Fibroblast of skin of left quadriceps (primary cell): ENCODE measurements at regions not wholly inside any gene's neighbourhood (a gene's known extent, or its start where the extent isn't known, plus 50 kb on each side); places are given as distances from the start of the nearest gene placed in this dataset.
"Not testable (repeated sequence)": the region's sequence is repeated elsewhere in the genome, so short reads cannot be mapped to it uniquely, and the experiment has no call there.

Experiments used
- DNase-seq, 2 experiments: peaks; one replicate each; pipeline ENCODE4 v3.0.0-alpha.2; 2013; ENCODE audit warnings: low read depth in 2 of 2

GRCh38 chr6:81017586-81017985 is 734.9 kb downstream of the TENT5A start:
- not testable (repeated sequence) for DNase-seq

GRCh38 chr6:81003894-81004293 is 748.6 kb downstream of the TENT5A start:
- DNase-seq, result no peak

GRCh38 chr6:81003156-81003555 is 749.3 kb downstream of the TENT5A start:
- no peak for DNase-seq

- peak in 1 of 2 experiments; percentile 24 for DNase-seq
Measured at GRCh38 chr6:81002126-81002525, 750.4 kb downstream of the TENT5A start.

- no peak for DNase-seq
Measured at GRCh38 chr6:80991316-80991715, 761.2 kb downstream of the TENT5A start.

GRCh38 chr6:80988892-80989291 is 763.6 kb downstream of the TENT5A start:
- DNase-seq, result peak; percentile 29

GRCh38 chr6:80988286-80988685 is 764.2 kb downstream of the TENT5A start:
- no peak for DNase-seq

GRCh38 chr6:80981226-80981625 is 771.3 kb downstream of the TENT5A start:
- not testable (repeated sequence) for DNase-seq

- no peak for DNase-seq
Measured at GRCh38 chr6:80976336-80976735, 776.1 kb downstream of the TENT5A start.

GRCh38 chr6:80974579-80974978 is 777.9 kb downstream of the TENT5A start:
- no peak for DNase-seq

- DNase-seq, result peak in 1 of 2 experiments; percentile 2
Measured at GRCh38 chr6:80969439-80969838, 783.0 kb downstream of the TENT5A start.

- DNase-seq, result no peak
Measured at GRCh38 chr6:80967609-80968008, 784.9 kb downstream of the TENT5A start.

GRCh38 chr6:80962382-80962781 is 790.1 kb downstream of the TENT5A start:
- no peak for DNase-seq

GRCh38 chr6:80961166-80961565 is 791.3 kb downstream of the TENT5A start:
- no peak for DNase-seq

GRCh38 chr6:80959034-80959433 is 793.4 kb downstream of the TENT5A start:
- DNase-seq, result peak; percentile 12 to 16

GRCh38 chr6:80956898-80957297 is 795.6 kb downstream of the TENT5A start:
- DNase-seq, result no peak

- DNase-seq, result not testable (repeated sequence)
Measured at GRCh38 chr6:80952479-80952878, 800.0 kb downstream of the TENT5A start.

GRCh38 chr6:80946402-80946801 is 806.1 kb downstream of the TENT5A start:
- no peak for DNase-seq

GRCh38 chr6:80942911-80943310 is 809.6 kb downstream of the TENT5A start:
- no peak for DNase-seq

- no peak for DNase-seq
Measured at GRCh38 chr6:80940976-80941375, 811.5 kb downstream of the TENT5A start.

- no peak for DNase-seq
Measured at GRCh38 chr6:80940571-80940970, 811.9 kb downstream of the TENT5A start.

- no peak for DNase-seq
Measured at GRCh38 chr6:80939898-80940297, 812.6 kb downstream of the TENT5A start.

- DNase-seq, result no peak
Measured at GRCh38 chr6:80939480-80939879, 813.0 kb downstream of the TENT5A start.

- DNase-seq, result no peak
Measured at GRCh38 chr6:80938131-80938530, 814.4 kb downstream of the TENT5A start.

GRCh38 chr6:80932359-80932758 is 820.1 kb downstream of the TENT5A start:
- peak; percentile 72 to 75 for DNase-seq
